Neural cell (in vitro differentiated cells): ENCODE measurements at regions not wholly inside any gene's neighbourhood (a gene's known extent, or its start where the extent isn't known, plus 50 kb on each side); places are given as distances from the start of the nearest gene placed in this dataset.

Experiments used
- H2AFZ ChIP-seq: fragments of 200-600, 300-800 bp; sonication (generic), shearing (Covaris generic); 2 replicates; pipeline ENCODE4 v1.6.0; 2014; ENCODE audit warnings: low read depth, mild to moderate bottlenecking, antibody characterized with exemption, low read length, moderate library complexity
- H3F3A ChIP-seq: fragments of 200-600 bp; shearing (Covaris generic); 2 replicates; pipeline ENCODE4 v1.6.1; 2016; ENCODE audit warnings: mild to moderate bottlenecking, moderate library complexity, mixed read lengths, antibody characterized with exemption, low read length; ENCODE audit not compliant: insufficient read depth, poor library complexity, severe bottlenecking
- H3K27ac ChIP-seq: fragments of 200-600, 300-800 bp; sonication (generic), shearing (Covaris generic); 2 replicates; pipeline ENCODE4 v1.5.1; 2014; ENCODE audit warnings: mild to moderate bottlenecking, low read length, moderate library complexity
- H3K27me3 ChIP-seq: fragments of 300-800, 200-600 bp; sonication (generic), shearing (Covaris generic); 2 replicates; pipeline ENCODE4 v1.6.0; 2014; ENCODE audit warnings: mild to moderate bottlenecking, low read depth, low read length, moderate library complexity; ENCODE audit not compliant: insufficient read depth
- H3K36me3 ChIP-seq: fragments of 300-800, 200-600 bp; sonication (generic), shearing (Covaris generic); 2 replicates; pipeline ENCODE4 v1.5.1; 2014; ENCODE audit warnings: mild to moderate bottlenecking, antibody characterized with exemption, low read length, moderate library complexity; ENCODE audit not compliant: insufficient read depth
- H3K4me2 ChIP-seq: fragments of 300-800, 200-600 bp; sonication (generic), shearing (Covaris generic); 2 replicates; pipeline ENCODE4 v1.6.0; 2014; ENCODE audit warnings: mild to moderate bottlenecking, low read length
- H3K4me3 ChIP-seq: fragments of 300-800, 200-600 bp; sonication (generic), shearing (Covaris generic); 2 replicates; pipeline ENCODE4 v1.5.1; 2014; ENCODE audit warnings: mild to moderate bottlenecking, low read length, moderate library complexity
- H3K79me2 ChIP-seq: fragments of 200-600 bp; shearing (Covaris generic); replicated peaks from 2 replicates; pipeline ENCODE4 v1.6.0; 2014; ENCODE audit warnings: mild to moderate bottlenecking, low read length, moderate library complexity; ENCODE audit not compliant: insufficient read depth
- H3K9ac ChIP-seq: fragments of 300-800, 200-600 bp; sonication (generic), shearing (Covaris generic); 2 replicates; pipeline ENCODE4 v1.6.1; 2016; ENCODE audit warnings: mild to moderate bottlenecking, low read length, mixed read lengths
- H3K9me2 ChIP-seq: fragments of 200-600 bp; shearing (Covaris generic); 2 replicates; pipeline ENCODE4 v1.6.1; 2016; ENCODE audit warnings: mild to moderate bottlenecking, low read length, mixed read lengths; ENCODE audit not compliant: insufficient read depth
- H3K9me3 ChIP-seq: fragments of 200-600, 300-800 bp; sonication (generic), shearing (Covaris generic); 2 replicates; pipeline ENCODE4 v1.6.1; 2016; ENCODE audit warnings: mild to moderate bottlenecking, mixed run types, low read length, moderate library complexity, mixed read lengths
- H4K20me1 ChIP-seq: fragments of 200-600 bp; shearing (Covaris generic); 2 replicates; pipeline ENCODE4 v1.6.1; 2016; ENCODE audit warnings: mild to moderate bottlenecking, mixed run types; ENCODE audit not compliant: insufficient read depth
- CTCF ChIP-seq: fragments of 450-650 bp; IDR thresholded peaks from 2 replicates; pipeline ENCODE4 v1.5.1; 2014; ENCODE audit warnings: antibody characterized with exemption, mild to moderate bottlenecking, moderate library complexity; ENCODE audit not compliant: poor library complexity, severe bottlenecking
- EP300 ChIP-seq: fragments of 450-650 bp; conservative IDR thresholded peaks from 2 replicates; pipeline ENCODE4 v1.6.1; 2014; ENCODE audit warnings: antibody characterized with exemption, mild to moderate bottlenecking, moderate library complexity; ENCODE audit not compliant: poor library complexity, severe bottlenecking
- EZH2 ChIP-seq: fragments of 200-600, 300-800 bp; shearing (Covaris generic), sonication (generic); IDR thresholded peaks from 2 replicates; pipeline ENCODE4 v1.6.1; 2014; ENCODE audit warnings: antibody characterized with exemption, low read length, borderline replicate concordance, mild to moderate bottlenecking; ENCODE audit not compliant: insufficient read depth, poor library complexity, severe bottlenecking
- MXI1 ChIP-seq: fragments of 450-650 bp; conservative IDR thresholded peaks from 2 replicates; pipeline ENCODE4 v1.6.1; 2014; ENCODE audit warnings: antibody characterized with exemption, mild to moderate bottlenecking; ENCODE audit not compliant: poor library complexity, severe bottlenecking
- POLR2AphosphoS5 ChIP-seq: IDR thresholded peaks from 2 replicates; pipeline ENCODE4 v1.6.1; 2012
- RAD21 ChIP-seq: fragments of 450-650 bp; conservative IDR thresholded peaks from 2 replicates; pipeline ENCODE4 v1.6.1; 2014; ENCODE audit warnings: antibody characterized with exemption, mild to moderate bottlenecking, moderate library complexity
- SMC3 ChIP-seq: fragments of 450-650 bp; conservative IDR thresholded peaks from 2 replicates; pipeline ENCODE4 v1.6.1; 2014; ENCODE audit warnings: antibody characterized with exemption, mild to moderate bottlenecking, moderate library complexity; ENCODE audit not compliant: poor library complexity
- TAF1 ChIP-seq: IDR thresholded peaks from 2 replicates; pipeline ENCODE4 v1.6.1; 2012; ENCODE audit warnings: low read depth
- TF ChIP-seq, protein P1 (sequence below): IDR thresholded peaks from 2 replicates; pipeline ENCODE4 v1.6.1; 2012; ENCODE audit warnings: borderline replicate concordance

- TF ChIP-seq CTCF = no peak
- TF ChIP-seq EP300 = no peak
Observed at GRCh38 chr3:27641271-27641800, 80.8 kb downstream of the EOMES start (continued).

- H3K4me3 ChIP-seq = no peak overlapping the region
- no peaks in the 10 kb centered on the region for H3K9me2 ChIP-seq
- no peaks in the 10 kb centered on the region for H3K79me2 ChIP-seq
- no peak overlapping the region for H3K4me2 ChIP-seq
- no peaks in the 10 kb centered on the region for H3K36me3 ChIP-seq
- H4K20me1 ChIP-seq = no peaks in the 10 kb centered on the region
- no peaks in the 10 kb centered on the region for H3K27me3 ChIP-seq
- no peak overlapping the region for H2AFZ ChIP-seq
- H3K9ac ChIP-seq = no peak overlapping the region
- H3F3A ChIP-seq = no peaks in the 10 kb centered on the region
- H3K27ac ChIP-seq = no peak overlapping the region
- no peak for TF ChIP-seq EZH2
- no peaks in the 10 kb centered on the region for H3K9me3 ChIP-seq
Observed at GRCh38 chr3:27639271-27639670, 82.9 kb downstream of the EOMES start.

- Histone ChIP-seq H3K4me3 (no peak overlapping the region), H3F3A (no peaks in the 10 kb centered on the region), H3K4me2 (no peak overlapping the region), H3K9ac (no peak overlapping the region), H3K79me2 (no peaks in the 10 kb centered on the region), H3K27me3 (no peaks in the 10 kb centered on the region), H3K27ac (no peak overlapping the region), H3K9me2 (no peaks in the 10 kb centered on the region), H2AFZ (no peak overlapping the region), H4K20me1 (no peaks in the 10 kb centered on the region), H3K36me3 (no peaks in the 10 kb centered on the region), H3K9me3 (no peaks in the 10 kb centered on the region)
- TF ChIP-seq EZH2 (no peak), SMC3 (no peak), RAD21 (no peak), CTCF (no peak), POLR2AphosphoS5 (no peak), MXI1 (no peak), TAF1 (no peak), EP300 (no peak)
- TF ChIP-seq, protein P1, sequence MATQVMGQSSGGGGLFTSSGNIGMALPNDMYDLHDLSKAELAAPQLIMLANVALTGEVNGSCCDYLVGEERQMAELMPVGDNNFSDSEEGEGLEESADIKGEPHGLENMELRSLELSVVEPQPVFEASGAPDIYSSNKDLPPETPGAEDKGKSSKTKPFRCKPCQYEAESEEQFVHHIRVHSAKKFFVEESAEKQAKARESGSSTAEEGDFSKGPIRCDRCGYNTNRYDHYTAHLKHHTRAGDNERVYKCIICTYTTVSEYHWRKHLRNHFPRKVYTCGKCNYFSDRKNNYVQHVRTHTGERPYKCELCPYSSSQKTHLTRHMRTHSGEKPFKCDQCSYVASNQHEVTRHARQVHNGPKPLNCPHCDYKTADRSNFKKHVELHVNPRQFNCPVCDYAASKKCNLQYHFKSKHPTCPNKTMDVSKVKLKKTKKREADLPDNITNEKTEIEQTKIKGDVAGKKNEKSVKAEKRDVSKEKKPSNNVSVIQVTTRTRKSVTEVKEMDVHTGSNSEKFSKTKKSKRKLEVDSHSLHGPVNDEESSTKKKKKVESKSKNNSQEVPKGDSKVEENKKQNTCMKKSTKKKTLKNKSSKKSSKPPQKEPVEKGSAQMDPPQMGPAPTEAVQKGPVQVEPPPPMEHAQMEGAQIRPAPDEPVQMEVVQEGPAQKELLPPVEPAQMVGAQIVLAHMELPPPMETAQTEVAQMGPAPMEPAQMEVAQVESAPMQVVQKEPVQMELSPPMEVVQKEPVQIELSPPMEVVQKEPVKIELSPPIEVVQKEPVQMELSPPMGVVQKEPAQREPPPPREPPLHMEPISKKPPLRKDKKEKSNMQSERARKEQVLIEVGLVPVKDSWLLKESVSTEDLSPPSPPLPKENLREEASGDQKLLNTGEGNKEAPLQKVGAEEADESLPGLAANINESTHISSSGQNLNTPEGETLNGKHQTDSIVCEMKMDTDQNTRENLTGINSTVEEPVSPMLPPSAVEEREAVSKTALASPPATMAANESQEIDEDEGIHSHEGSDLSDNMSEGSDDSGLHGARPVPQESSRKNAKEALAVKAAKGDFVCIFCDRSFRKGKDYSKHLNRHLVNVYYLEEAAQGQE = no peak
Observed at GRCh38 chr3:27638594-27638993, 83.5 kb downstream of the EOMES start.
